ENCODE measurements at regions not wholly inside any gene's neighbourhood (a gene's known extent, or its start where the extent isn't known, plus 50 kb on each side); places are given as distances from the start of the nearest gene placed in this dataset.

GRCh38 chr12:17239874-17240273 lies 633.9 kb upstream of the LMO3 start:
- no CpG with 5 or more reads among the region's 4 CpGs for WGBS (ENCODE audit: extremely low coverage, insufficient read length, low lambda C conversion rate)
- H3K23ac ChIP-seq (ENCODE audit: insufficient read length, low read depth, low read length): no peak overlapping the region
- no peak overlapping the region for H2BK120ac ChIP-seq (ENCODE audit: low read depth, low read length, poor library complexity, severe bottlenecking)
- DNase-seq: no peak
- H3T11ph ChIP-seq (ENCODE audit: low read length): no peak overlapping the region
- Mint-ChIP-seq H3K9me3 (peaks cover 4 to 12% of the 10 kb centered on the region in 2 experiments; a peak in 4 of 5 replicates), H3K4me1 (peaks cover 9 to 10% of the 10 kb centered on the region in 2 experiments), H3K4me3 (no peak overlapping the region), H3K36me3 (ENCODE audit: insufficient read depth in 1 of 3, low read depth in 3 of 3) (peaks cover 0 to 6% (median 0%) of the 10 kb centered on the region in 3 experiments; a peak in 1 of 7 replicates), H3K27ac (no peak overlapping the region), H3K27me3 (ENCODE audit: low read depth) (no peaks in the 10 kb centered on the region)
- H3K56ac ChIP-seq (ENCODE audit: insufficient read length, low read depth, low read length): no peak overlapping the region
- H3K18ac ChIP-seq (ENCODE audit: insufficient read length, low read depth, low read length): no peak overlapping the region
- no peaks in the 10 kb centered on the region for H3K27me3 ChIP-seq (ENCODE audit: insufficient read depth, low read length)
- H3K4me1 ChIP-seq (ENCODE audit: insufficient read depth, low read length): peaks cover 3% of the 10 kb centered on the region; the same call in 1 of the 2 replicates
- H3K9ac ChIP-seq (ENCODE audit: extremely low read depth, insufficient read length, low read length): no peak overlapping the region
- TF ChIP-seq CTCF (conservative IDR thresholded peaks at IDR 0.05): no peak
- no peaks in the 10 kb centered on the region for H3K23me2 ChIP-seq (ENCODE audit: insufficient read length, low read depth, low read length, poor library complexity, severe bottlenecking)
- no peak overlapping the region for H2BK5ac ChIP-seq (ENCODE audit: insufficient read length, low read length)
- no peaks in the 10 kb centered on the region for H3K79me2 ChIP-seq (ENCODE audit: insufficient read depth, low read length)
- no peak overlapping the region for H2BK15ac ChIP-seq (ENCODE audit: low read depth, low read length)
- H3K9me3 ChIP-seq (ENCODE audit: control insufficient read depth, low read depth, low read length): no peaks in the 10 kb centered on the region
- no peak overlapping the region for H4K91ac ChIP-seq (ENCODE audit: insufficient read length, low read depth, low read length)
- no peaks in the 10 kb centered on the region for H3K79me1 ChIP-seq (ENCODE audit: insufficient read depth, low read depth, low read length, poor library complexity, severe bottlenecking)
- H2BK12ac ChIP-seq (ENCODE audit: insufficient read length, low read depth, low read length): no peak overlapping the region
- H2AK5ac ChIP-seq (ENCODE audit: insufficient read length, low read length): no peak overlapping the region
- no peak overlapping the region for H3K4me2 ChIP-seq (ENCODE audit: insufficient read depth, insufficient read length, low read length)
- H4K8ac ChIP-seq (replicated peaks; ENCODE audit: insufficient read length, low read depth, low read length): no peak overlapping the region
- H4K20me1 ChIP-seq (ENCODE audit: control insufficient read depth, insufficient read depth, insufficient read length): no peaks in the 10 kb centered on the region
- H4K5ac ChIP-seq (ENCODE audit: insufficient read length, low read depth, low read length): no peak overlapping the region
- no peak overlapping the region for H2AFZ ChIP-seq (ENCODE audit: low read length)
- no peak overlapping the region for H2BK20ac ChIP-seq (ENCODE audit: low read depth, low read length, poor library complexity, severe bottlenecking)
- no peak overlapping the region for H3K27ac ChIP-seq (ENCODE audit: insufficient read length, low read depth, low read length)
- H3K14ac ChIP-seq (ENCODE audit: insufficient read depth, low read length): no peak overlapping the region
- H3K4ac ChIP-seq (ENCODE audit: low read depth, low read length): no peak overlapping the region
